CD8-positive, alpha-beta memory T cell (primary cell): ENCODE measurements at regions not wholly inside any gene's neighbourhood (a gene's known extent, or its start where the extent isn't known, plus 50 kb on each side); places are given as distances from the start of the nearest gene placed in this dataset.
"Not testable (repeated sequence)": the region's sequence is repeated elsewhere in the genome, so short reads cannot be mapped to it uniquely, and the experiment has no call there.

Source experiments
- CTCF ChIA-PET: fragments of 350-600 bp; sonication (Branson Sonifier 250); formaldehyde crosslinking; loops from one replicate; lab custom pipeline; 2021; ENCODE audit warnings: antibody characterized with exemption; lab: Charles Lee
- POLR2A ChIA-PET: fragments of 350-600 bp; sonication (Branson Sonifier 250); formaldehyde crosslinking; loops from one replicate; lab custom pipeline; 2021; ENCODE audit warnings: antibody characterized with exemption; lab: Charles Lee
- DNase-seq, 5 donors: peaks; one replicate each; pipeline versions ENCODE4 v3.0.0 to v3.0.0-alpha.2; 2020 to 2022; ENCODE audit warnings: mixed read lengths in 1 of 5
- H3K27ac ChIP-seq: one replicate; pipeline ENCODE4 v1.7.0; 2013; ENCODE audit warnings: low read depth, mild to moderate bottlenecking, low read length, moderate library complexity
- H3K27me3 ChIP-seq: 2 replicates; pipeline ENCODE4 v1.7.0; 2013; ENCODE audit warnings: low read length, mild to moderate bottlenecking; ENCODE audit not compliant: insufficient read depth, poor library complexity, severe bottlenecking
- H3K36me3 ChIP-seq: 2 replicates; pipeline ENCODE4 v1.7.0; 2013; ENCODE audit warnings: mild to moderate bottlenecking, low read length, moderate library complexity; ENCODE audit not compliant: insufficient read depth
- H3K4me1 ChIP-seq: 2 replicates; pipeline ENCODE4 v1.7.0; 2013; ENCODE audit warnings: mild to moderate bottlenecking, low read length, moderate library complexity; ENCODE audit not compliant: insufficient read depth
- H3K4me3 ChIP-seq: 2 replicates; pipeline ENCODE4 v1.7.0; 2013; ENCODE audit warnings: mild to moderate bottlenecking, low read length
- H3K9me3 ChIP-seq: 2 replicates; pipeline ENCODE4 v1.7.0; 2013; ENCODE audit warnings: mild to moderate bottlenecking, low read length
- H3K27ac Mint-ChIP-seq, 8 donors: one replicate each; pipeline ENCODE4 v1.8.0; 2020 to 2021; ENCODE audit warnings: mixed read lengths in 8 of 8, mild to moderate bottlenecking in 6 of 8, inconsistent platforms in 3 of 8, moderate library complexity in 3 of 8
- H3K27me3 Mint-ChIP-seq, 2 donors: one replicate each; pipeline ENCODE4 v1.8.0; 2020 to 2021; ENCODE audit warnings: mixed read lengths in 2 of 2, mild to moderate bottlenecking in 1 of 2, moderate library complexity in 1 of 2
- H3K36me3 Mint-ChIP-seq, 3 donors: one replicate each; pipeline ENCODE4 v1.8.0; 2020 to 2021; ENCODE audit warnings: mixed read lengths in 3 of 3, inconsistent platforms in 1 of 3, mild to moderate bottlenecking in 1 of 3
- H3K4me1 Mint-ChIP-seq, 3 donors: one replicate each; pipeline ENCODE4 v1.8.0; 2020 to 2021; ENCODE audit warnings: mixed read lengths in 3 of 3, inconsistent platforms in 1 of 3, mild to moderate bottlenecking in 1 of 3
- H3K4me3 Mint-ChIP-seq, 7 donors: one replicate each; pipeline ENCODE4 v1.8.0; 2020 to 2021; ENCODE audit warnings: mixed read lengths in 7 of 7, mild to moderate bottlenecking in 6 of 7, moderate library complexity in 4 of 7, inconsistent platforms in 2 of 7
- H3K9me3 Mint-ChIP-seq, 5 donors: one replicate each; pipeline ENCODE4 v1.8.0; 2020 to 2022; ENCODE audit warnings: mixed read lengths in 5 of 5, mild to moderate bottlenecking in 3 of 5, moderate library complexity in 2 of 5, inconsistent platforms in 1 of 5

DNA sequence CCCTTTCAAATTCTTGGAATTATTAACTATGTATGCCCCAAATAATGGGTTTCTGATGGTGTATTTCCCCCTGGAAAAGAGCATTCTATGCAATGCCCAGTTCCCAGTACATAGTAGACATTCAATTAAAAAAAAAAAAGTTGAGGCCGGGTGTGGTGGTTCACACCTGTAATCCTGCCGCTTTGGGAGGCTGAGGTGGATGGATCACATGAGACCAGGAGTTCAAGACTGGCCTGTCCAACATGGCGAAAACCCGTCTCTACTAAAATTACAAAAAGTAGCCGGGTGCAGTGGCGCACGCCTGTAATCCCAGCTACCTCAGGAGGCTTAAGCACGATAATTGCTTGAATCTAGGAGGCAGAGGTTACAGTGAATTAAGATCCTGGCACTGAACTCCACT is 83.3 kb upstream of the ZNF217 start:
- Mint-ChIP-seq H3K36me3 (no peaks in the 10 kb centered on the region), H3K27ac (no peak overlapping the region), H3K4me3 (no peak overlapping the region), H3K27me3 (peaks cover 0 to 3% of the 10 kb centered on the region in 2 donors), H3K4me1 (peaks cover 6 to 12% (median 11%) of the 10 kb centered on the region in 3 donors), H3K9me3 (no peaks in the 10 kb centered on the region)
- Histone ChIP-seq H3K27ac (no peak overlapping the region), H3K4me1 (peaks cover 26% of the 10 kb centered on the region), H3K4me3 (no peak overlapping the region), H3K27me3 (no peaks in the 10 kb centered on the region), H3K9me3 (no peaks in the 10 kb centered on the region), H3K36me3 (no peaks in the 10 kb centered on the region)
- DNase-seq, result no peak
- ChIA-PET CTCF (no interaction called here), POLR2A (no interaction called here)

DNA sequence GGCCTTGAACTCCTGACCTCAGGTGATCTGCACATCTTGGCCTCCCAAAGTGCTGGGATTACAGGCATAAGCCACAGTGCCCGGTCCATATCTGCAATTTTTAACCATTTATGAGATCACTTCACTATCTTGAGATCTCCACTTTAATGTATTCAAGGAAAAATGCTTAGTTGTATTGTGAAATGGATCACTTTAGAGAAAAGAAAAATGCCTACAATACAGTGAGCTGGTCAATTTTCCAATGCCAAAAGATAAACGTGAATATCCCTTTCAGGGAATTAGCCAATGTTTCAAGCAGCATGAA is 82.8 kb upstream of the ZNF217 start:
- H3K9me3 ChIP-seq, result no peaks in the 10 kb centered on the region
- CTCF ChIA-PET, result no interaction called here
- Mint-ChIP-seq H3K36me3 (no peaks in the 10 kb centered on the region), H3K9me3 (no peaks in the 10 kb centered on the region), H3K4me1 (peaks cover 6 to 12% (median 11%) of the 10 kb centered on the region in 3 donors), H3K4me3 (peak overlapping the region in 1 of 7 donors; percentile 69), H3K27ac (no peak overlapping the region), H3K27me3 (peaks cover 0 to 3% of the 10 kb centered on the region in 2 donors)
- H3K27ac ChIP-seq, result no peak overlapping the region
- peaks cover 26% of the 10 kb centered on the region for H3K4me1 ChIP-seq
- H3K27me3 ChIP-seq, result no peaks in the 10 kb centered on the region
- POLR2A ChIA-PET, result no interaction called here
- H3K4me3 ChIP-seq, result no peak overlapping the region
- DNase-seq, result no peak
- no peaks in the 10 kb centered on the region for H3K36me3 ChIP-seq

DNA sequence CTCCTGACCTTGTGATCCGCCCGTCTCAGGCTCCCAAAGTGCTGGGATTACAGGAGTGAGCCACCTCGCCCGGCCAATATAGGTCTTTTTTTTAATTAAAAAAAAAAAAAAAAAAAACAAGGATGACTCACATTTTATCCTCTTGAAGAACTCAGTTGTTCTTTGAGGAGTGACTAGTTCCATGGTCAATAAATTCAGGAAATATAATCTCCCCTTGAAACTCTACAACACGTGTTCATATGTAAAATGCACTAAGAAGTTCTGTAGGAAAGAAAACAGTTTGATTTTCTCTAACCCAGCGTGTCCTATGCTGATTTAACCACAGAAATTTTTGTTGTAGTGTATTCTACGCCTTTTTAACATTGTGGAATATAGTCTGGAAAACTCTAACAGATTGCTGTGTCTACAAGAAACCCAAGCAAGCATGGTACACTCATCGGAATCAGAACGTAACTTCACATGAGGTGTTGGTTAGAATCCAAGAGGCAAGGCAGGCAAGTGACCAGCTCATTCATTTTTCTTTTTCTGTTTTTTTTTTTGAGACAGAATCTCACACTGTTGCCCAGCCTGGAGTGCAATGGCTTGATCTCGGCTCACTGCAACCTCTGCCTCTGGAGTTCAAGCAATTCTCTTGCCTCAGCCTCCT is 79.0 kb upstream of the ZNF217 start:
- H3K9me3 Mint-ChIP-seq, result no peaks in the 10 kb centered on the region
- no peak for DNase-seq
- H3K4me1 Mint-ChIP-seq, result peaks cover 0 to 1% (median 1%) of the 10 kb centered on the region in 3 donors
- H3K27ac Mint-ChIP-seq, result no peak overlapping the region
- H3K4me3 Mint-ChIP-seq, result no peak overlapping the region
- H3K27me3 Mint-ChIP-seq, result peaks cover 0 to 2% of the 10 kb centered on the region in 2 donors
- Histone ChIP-seq H3K4me1 (peaks cover 1% of the 10 kb centered on the region), H3K36me3 (no peaks in the 10 kb centered on the region), H3K27ac (no peak overlapping the region), H3K9me3 (no peaks in the 10 kb centered on the region), H3K4me3 (no peak overlapping the region), H3K27me3 (no peaks in the 10 kb centered on the region)
- no peaks in the 10 kb centered on the region for H3K36me3 Mint-ChIP-seq
- POLR2A ChIA-PET, result no interaction called here
- CTCF ChIA-PET, result interaction anchor here (1.0 to 2.1 kb wide), 3 partner anchors 14 to 93 kb away, joined by 3 to 5 read pairs (median 3); no protein-coding TSS in a partner anchor

DNA sequence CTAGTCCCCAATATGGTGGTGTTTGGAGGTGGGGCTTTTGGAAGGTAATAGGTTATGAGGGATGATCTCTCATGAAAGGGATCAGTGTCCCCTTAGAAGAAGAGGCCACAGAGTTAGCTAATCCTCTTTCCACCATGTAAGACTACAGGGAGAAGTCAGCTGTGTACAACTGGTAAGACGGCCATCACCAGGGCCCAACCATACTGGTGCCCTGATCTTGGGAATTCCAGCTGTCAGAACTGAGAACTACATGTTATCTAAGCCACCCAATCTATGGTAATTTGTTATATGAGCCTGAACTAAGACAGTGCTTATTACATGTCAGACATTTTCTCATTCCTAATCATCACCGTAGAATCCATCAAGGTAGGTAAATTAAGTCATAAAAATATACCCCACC is 77.7 kb upstream of the ZNF217 start:
- Mint-ChIP-seq H3K27ac (peak overlapping the region in 1 of 8 donors; percentile 43), H3K4me1 (no peaks in the 10 kb centered on the region), H3K36me3 (no peaks in the 10 kb centered on the region), H3K9me3 (no peaks in the 10 kb centered on the region), H3K27me3 (peaks cover 0 to 2% of the 10 kb centered on the region in 2 donors), H3K4me3 (no peak overlapping the region)
- H3K36me3 ChIP-seq, result no peaks in the 10 kb centered on the region
- no peaks in the 10 kb centered on the region for H3K4me1 ChIP-seq
- ChIA-PET POLR2A (no interaction called here), CTCF (interaction anchor here (0.7 to 1.1 kb wide), 2 partner anchors 11 to 13 kb away, joined by 3 read pairs; no protein-coding TSS in a partner anchor)
- no peak for DNase-seq
- no peaks in the 10 kb centered on the region for H3K27me3 ChIP-seq
- no peaks in the 10 kb centered on the region for H3K9me3 ChIP-seq
- no peak overlapping the region for H3K27ac ChIP-seq
- H3K4me3 ChIP-seq, result no peak overlapping the region

DNA sequence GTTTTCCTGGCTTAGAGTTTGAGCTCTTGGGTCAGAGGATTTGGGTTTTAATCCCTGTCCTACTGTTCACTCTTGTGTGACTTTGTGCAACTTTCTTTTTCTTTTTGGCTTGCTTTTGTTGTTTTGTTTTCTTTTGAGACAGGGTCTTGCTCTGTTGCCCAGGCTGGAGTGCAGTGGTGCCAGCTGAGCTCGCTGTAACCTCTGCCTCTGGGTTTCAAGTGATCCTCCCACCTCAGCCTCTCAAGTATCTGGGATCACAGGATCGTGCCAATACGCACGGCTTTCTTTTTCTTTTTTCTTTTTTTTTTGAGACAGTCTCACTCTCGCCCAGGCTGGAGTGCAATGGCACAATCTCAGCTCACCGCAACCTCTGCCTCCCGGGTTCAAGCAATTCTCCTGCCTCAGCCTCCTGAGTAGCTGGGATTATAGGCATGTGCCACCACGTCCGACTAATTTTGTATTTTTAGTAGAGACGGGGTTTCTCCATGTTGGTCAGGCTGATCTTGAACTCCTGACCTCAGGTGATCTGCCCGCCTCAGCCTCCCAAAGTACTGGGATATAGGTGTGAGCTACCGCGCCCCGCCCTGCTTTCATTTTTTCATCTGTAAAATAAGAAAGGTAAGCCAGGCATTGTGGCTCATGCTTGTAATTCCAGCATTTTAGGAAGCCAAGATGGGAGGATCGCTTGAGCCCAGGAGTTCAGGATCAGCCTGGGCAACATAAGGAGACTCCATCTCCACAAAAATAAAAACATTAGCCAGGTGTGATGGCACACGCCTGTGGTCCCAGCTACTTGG is 76.1 kb upstream of the ZNF217 start:
- H3K4me3 ChIP-seq, H3K4me3 Mint-ChIP-seq, H3K36me3 ChIP-seq, H3K9me3 Mint-ChIP-seq, H3K27ac Mint-ChIP-seq, H3K4me1 Mint-ChIP-seq, H3K27me3 Mint-ChIP-seq, H3K4me1 ChIP-seq, H3K27ac ChIP-seq, DNase-seq, POLR2A ChIA-PET, H3K9me3 ChIP-seq, H3K36me3 Mint-ChIP-seq, H3K27me3 ChIP-seq: not testable (repeated sequence)
- CTCF ChIA-PET, result interaction anchor here (0.7 to 1.7 kb wide), 2 partner anchors 10 to 21 kb away, joined by 3 to 5 read pairs; no protein-coding TSS in a partner anchor

DNA sequence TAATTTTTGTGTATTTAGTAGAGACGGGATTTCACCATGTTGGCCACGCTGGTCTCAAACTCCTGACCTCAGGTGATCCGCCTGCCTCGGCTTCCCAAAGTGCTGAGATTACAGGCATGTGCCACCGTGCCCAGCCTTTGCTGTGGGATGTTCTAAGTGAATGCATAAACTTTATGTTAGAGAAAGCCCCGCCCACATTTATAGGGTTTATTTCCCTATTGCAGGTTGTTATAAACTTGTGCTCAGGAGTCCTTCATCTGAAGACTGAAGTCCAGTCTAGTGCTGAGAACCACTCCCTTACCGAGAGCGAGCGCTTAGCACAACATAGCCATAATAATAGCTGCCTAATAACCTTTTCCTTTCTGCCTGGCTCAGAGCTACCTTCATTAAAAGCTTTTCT is 75.4 kb upstream of the ZNF217 start:
- Histone ChIP-seq H3K4me1 (no peaks in the 10 kb centered on the region), H3K27ac (no peak overlapping the region), H3K36me3 (no peaks in the 10 kb centered on the region), H3K27me3 (no peaks in the 10 kb centered on the region), H3K9me3 (no peaks in the 10 kb centered on the region), H3K4me3 (no peak overlapping the region)
- Mint-ChIP-seq H3K36me3 (no peaks in the 10 kb centered on the region), H3K9me3 (no peaks in the 10 kb centered on the region), H3K27me3 (peaks cover 0 to 2% of the 10 kb centered on the region in 2 donors), H3K4me3 (no peak overlapping the region), H3K4me1 (peaks cover 0 to 3% (median 0%) of the 10 kb centered on the region in 3 donors), H3K27ac (no peak overlapping the region)
- POLR2A ChIA-PET, result no interaction called here
- DNase-seq, result no peak
- CTCF ChIA-PET, result interaction anchor here (0.7 to 1.7 kb wide), 2 partner anchors 10 to 22 kb away, joined by 3 to 5 read pairs; no protein-coding TSS in a partner anchor

DNA sequence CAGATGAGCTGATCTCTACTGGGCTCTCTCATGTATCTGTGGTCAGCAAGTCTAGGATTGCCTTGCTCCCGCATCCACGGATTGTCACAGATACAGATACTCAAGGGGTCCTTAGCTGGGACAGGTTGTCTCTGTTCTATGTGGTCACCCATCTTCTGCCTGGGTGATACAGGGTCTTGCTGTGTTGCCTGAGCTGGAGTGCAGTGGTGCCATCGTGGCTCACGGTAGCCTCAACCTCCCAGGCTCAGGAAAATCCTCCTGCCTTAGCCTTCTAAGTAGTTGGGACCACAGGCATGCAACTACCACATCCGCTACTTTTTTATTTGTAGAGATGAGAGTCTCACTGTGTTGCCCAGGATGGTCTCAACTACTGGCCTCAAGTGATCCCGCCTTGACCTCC is 72.5 kb upstream of the ZNF217 start:
- Histone ChIP-seq H3K9me3 (no peaks in the 10 kb centered on the region), H3K4me1 (peaks cover 8% of the 10 kb centered on the region), H3K27me3 (no peaks in the 10 kb centered on the region), H3K36me3 (no peaks in the 10 kb centered on the region), H3K4me3 (no peak overlapping the region), H3K27ac (no peak overlapping the region)
- H3K4me3 Mint-ChIP-seq, result no peak overlapping the region
- ChIA-PET CTCF (no interaction called here), POLR2A (no interaction called here)
- no peak for DNase-seq
- H3K9me3 Mint-ChIP-seq, result no peaks in the 10 kb centered on the region
- H3K27ac Mint-ChIP-seq, result no peak overlapping the region
- H3K36me3 Mint-ChIP-seq, result no peaks in the 10 kb centered on the region
- peaks cover 8 to 15% (median 12%) of the 10 kb centered on the region in 3 donors for H3K4me1 Mint-ChIP-seq
- peaks cover 0 to 3% of the 10 kb centered on the region in 2 donors for H3K27me3 Mint-ChIP-seq

DNA sequence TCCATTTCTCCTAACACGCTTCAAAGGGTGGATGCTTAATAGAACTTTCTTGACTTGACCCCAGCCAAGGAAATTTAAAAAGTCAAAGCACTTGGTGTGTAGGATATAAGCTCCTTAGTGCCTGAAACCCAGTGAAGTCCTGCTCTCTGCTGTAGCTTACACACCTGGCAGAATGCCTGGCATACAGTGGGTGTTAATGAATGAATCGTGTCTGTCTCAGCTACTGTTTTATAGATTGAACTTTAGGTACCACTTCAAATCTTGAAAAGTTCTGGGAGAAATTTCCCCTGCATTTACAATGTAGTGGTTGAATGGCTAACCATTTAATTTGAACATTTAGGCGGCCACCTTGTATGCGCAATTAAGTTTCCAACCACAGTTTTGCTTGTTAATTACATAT is 70.5 kb upstream of the ZNF217 start:
- no peak for DNase-seq
- Histone ChIP-seq H3K4me3 (no peak overlapping the region), H3K27me3 (no peaks in the 10 kb centered on the region), H3K4me1 (peaks cover 21% of the 10 kb centered on the region), H3K36me3 (no peaks in the 10 kb centered on the region), H3K9me3 (no peaks in the 10 kb centered on the region), H3K27ac (no peak overlapping the region)
- Mint-ChIP-seq H3K4me3 (no peak overlapping the region), H3K9me3 (no peaks in the 10 kb centered on the region), H3K27ac (peak overlapping the region in 3 of 8 donors; percentile 6 to 73 (median 63)), H3K4me1 (peaks cover 22 to 32% (median 29%) of the 10 kb centered on the region in 3 donors), H3K27me3 (peaks cover 0 to 2% of the 10 kb centered on the region in 2 donors), H3K36me3 (peaks cover 0 to 3% (median 0%) of the 10 kb centered on the region in 3 donors)
- CTCF ChIA-PET, result interaction anchor here (1.3 to 1.9 kb wide), 2 partner anchors 11 to 54 kb away, joined by 3 to 6 read pairs; no protein-coding TSS in a partner anchor
- POLR2A ChIA-PET, result no interaction called here
